Heart right ventricle (tissue), 16 donors: ENCODE measurements at regions not wholly inside any gene's neighbourhood (a gene's known extent, or its start where the extent isn't known, plus 50 kb on each side); places are given as distances from the start of the nearest gene placed in this dataset.

Experiments
- ATAC-seq, 8 donors: fragments of 200-7000 bp; cut with Tn5 transposase; one replicate each; pipeline ENCODE4 v1.9.1; 2020; ENCODE audit warnings: mild to moderate bottlenecking in 8 of 8, moderate library complexity in 8 of 8, moderate number of reproducible peaks in 1 of 8
- DNase-seq, 2 donors: peaks; one replicate each; pipeline ENCODE4 v3.0.0-alpha.2; 2020
- H3K27ac ChIP-seq, 10 donors: fragments of 200-600 bp; sonication (generic) in 2 of 10; one replicate each; pipeline versions ENCODE4 v1.5.0 to v1.8.0; 2020 to 2022; ENCODE audit warnings: mild to moderate bottlenecking in 3 of 10
- H3K27me3 ChIP-seq, 7 donors: fragments of 200-600 bp; one replicate each; pipeline ENCODE4 v1.8.0; 2021 to 2022; ENCODE audit warnings: mild to moderate bottlenecking in 2 of 7
- H3K36me3 ChIP-seq, 9 donors: fragments of 200-600 bp; sonication (generic) in 1 of 9; one replicate each; pipeline versions ENCODE4 v1.5.0 to v1.8.0; 2020 to 2022; ENCODE audit warnings: mild to moderate bottlenecking in 2 of 9
- H3K4me1 ChIP-seq, 9 donors: fragments of 200-600 bp; sonication (generic) in 1 of 9; one replicate each; pipeline versions ENCODE4 v1.5.0 to v1.8.0; 2020 to 2022; ENCODE audit warnings: mild to moderate bottlenecking in 4 of 9
- H3K4me3 ChIP-seq, 10 donors: fragments of 200-600 bp; sonication (generic) in 2 of 10; one replicate each; pipeline versions ENCODE4 v1.5.0 to v1.8.0; 2020 to 2022; ENCODE audit warnings: mild to moderate bottlenecking in 7 of 10, moderate library complexity in 2 of 10
- H3K9me3 ChIP-seq, 11 donors: fragments of 200-600 bp in 10 of 11; sonication (generic) in 2 of 11; one replicate each; pipeline versions ENCODE4 v1.5.0 to v1.8.0; 2013 to 2022; ENCODE audit warnings: mild to moderate bottlenecking in 2 of 11, control low read depth in 1 of 11, moderate library complexity in 1 of 11
- WGBS, 2 donors: extraction: QIAGEN DNeasy Blood & Tissue Kit; methylation state at CpG; one replicate each; pipeline ENCODE4 v1.1.7; 2013; ENCODE audit warnings: inconsistent platforms in 1 of 2; 5-methylcytosine and 5-hydroxymethylcytosine counted together
- intact Hi-C, 10 donors: fragments of 100-400 bp; cut with DNase I; formaldehyde crosslinking; loops; one replicate each; pipeline versions ENCODE4 v1.11.1 to v1.14.2; 2022
- TF ChIP-seq, protein P1 (sequence below), 9 donors: fragments of 200-600 bp; sonication (generic) in 2 of 9; IDR thresholded peaks; one replicate each; pipeline versions ENCODE4 v1.5.0 to v1.8.0; 2021 to 2022; ENCODE audit warnings: antibody characterized with exemption in 9 of 9, mild to moderate bottlenecking in 5 of 9, moderate library complexity in 1 of 9
- donor health status: Arrhythmogenic right ventricular cardiomyopathy.
- donor health status: ischemic (EF 13 %, LVEDD 7.1; RV severe dilation, severe dysfunction).
- donor health status: healthy with polysubstance abuse.
- donor health status: DM: no; HTN: yes; CAD: no.
- donor health status: DM: no; HTN: no; CAD: no.
- donor health status: ischemic (EF 25% LVEDD 6.9; RV normal size, moderate dysfunction).
- donor health status: ischemic (EF 25% LVEDD 5.7; RV mildly dilated, moderate dysfunction).
- donor health status: healthy.
- donor health status: DM: yes; HTN: yes; CAD: no.
- donor health status: Ischemic cardiomyopathy.
- donor health status: ischemic (EF 35%, LVEDD 5.7; RV mildly dilated, moderate dysfunction).
- donor health status: nonischemic (EF 11% LVEDD 7.7; RV severe dilation, severe dysfunction).
- donor health status: DM: yes; HTN: yes; CAD: no.
- donor health status: PGD.
- donor health status: ischemic (EF 29% LVEDD 5.4; RV normal size, mild dysfunction).
- donor health status: nonischemic (EF 23%, LVEDD 6.1; RV moderate dilation, normal function).

DNA sequence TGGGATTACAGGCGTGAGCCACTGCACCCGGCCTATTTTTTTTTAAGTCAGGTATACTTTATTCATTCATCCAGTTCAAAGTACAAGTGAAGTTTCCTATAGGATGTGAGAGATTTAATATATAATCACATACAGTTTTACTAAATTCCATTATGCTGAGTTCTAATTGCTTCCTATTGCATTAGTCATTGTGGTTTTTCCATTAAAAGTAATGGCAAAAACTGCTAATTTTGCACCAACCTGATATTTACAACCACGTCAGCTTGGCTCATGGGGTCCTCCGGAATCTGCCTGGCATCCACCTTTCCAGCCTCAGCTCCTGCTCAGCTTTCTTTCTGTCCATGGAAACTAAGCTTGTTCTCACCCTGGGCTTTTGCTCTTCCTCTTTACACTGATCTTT, 67.0 kb upstream of the CSRP2 start:
- WGBS, 2 donors = 97 to 98% methylated on average over 4 of the region's 4 CpGs
- intact Hi-C loops = loop anchor here in 1 of 10 donors (1.0 kb wide), 1 partner anchor 49 kb away; no protein-coding TSS in a partner anchor
- ATAC-seq (no peak), DNase-seq (no peak)
- no peaks in the 10 kb centered on the region for H3K4me1 ChIP-seq
- H3K36me3 ChIP-seq = no peaks in the 10 kb centered on the region
- no peaks in the 10 kb centered on the region for H3K27me3 ChIP-seq
- no peak overlapping the region for H3K27ac ChIP-seq
- no peak overlapping the region for H3K4me3 ChIP-seq
- TF ChIP-seq, protein P1, sequence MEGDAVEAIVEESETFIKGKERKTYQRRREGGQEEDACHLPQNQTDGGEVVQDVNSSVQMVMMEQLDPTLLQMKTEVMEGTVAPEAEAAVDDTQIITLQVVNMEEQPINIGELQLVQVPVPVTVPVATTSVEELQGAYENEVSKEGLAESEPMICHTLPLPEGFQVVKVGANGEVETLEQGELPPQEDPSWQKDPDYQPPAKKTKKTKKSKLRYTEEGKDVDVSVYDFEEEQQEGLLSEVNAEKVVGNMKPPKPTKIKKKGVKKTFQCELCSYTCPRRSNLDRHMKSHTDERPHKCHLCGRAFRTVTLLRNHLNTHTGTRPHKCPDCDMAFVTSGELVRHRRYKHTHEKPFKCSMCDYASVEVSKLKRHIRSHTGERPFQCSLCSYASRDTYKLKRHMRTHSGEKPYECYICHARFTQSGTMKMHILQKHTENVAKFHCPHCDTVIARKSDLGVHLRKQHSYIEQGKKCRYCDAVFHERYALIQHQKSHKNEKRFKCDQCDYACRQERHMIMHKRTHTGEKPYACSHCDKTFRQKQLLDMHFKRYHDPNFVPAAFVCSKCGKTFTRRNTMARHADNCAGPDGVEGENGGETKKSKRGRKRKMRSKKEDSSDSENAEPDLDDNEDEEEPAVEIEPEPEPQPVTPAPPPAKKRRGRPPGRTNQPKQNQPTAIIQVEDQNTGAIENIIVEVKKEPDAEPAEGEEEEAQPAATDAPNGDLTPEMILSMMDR (IDR thresholded peaks at IDR 0.05) = no peak
- no peaks in the 10 kb centered on the region for H3K9me3 ChIP-seq

DNA sequence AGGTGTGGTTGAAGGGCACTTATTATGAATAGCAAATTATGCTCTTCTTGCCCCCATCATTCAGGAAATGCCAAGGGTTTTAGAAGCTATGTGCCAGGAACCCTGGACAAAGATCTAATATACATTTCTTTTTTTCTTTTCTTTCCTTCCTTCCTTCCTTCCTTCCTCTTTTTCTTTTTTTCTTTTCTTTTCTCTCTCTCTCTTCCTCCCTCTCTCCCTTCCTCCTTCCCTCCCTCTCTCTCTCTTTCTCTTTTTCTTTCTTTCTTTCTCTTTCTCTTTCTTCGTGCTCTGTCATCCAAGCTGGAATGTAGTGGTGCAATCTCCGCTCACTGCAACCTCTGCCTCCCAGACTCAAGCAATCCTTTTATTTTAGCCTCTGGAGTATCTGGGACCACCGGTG, 66.1 kb upstream of the CSRP2 start:
- TF ChIP-seq, protein P1 (IDR thresholded peaks at IDR 0.05) = no peak
- ATAC-seq = no peak
- DNase-seq = no peak
- Histone ChIP-seq H3K4me1 (no peaks in the 10 kb centered on the region), H3K27ac (no peak overlapping the region), H3K36me3 (no peaks in the 10 kb centered on the region), H3K27me3 (no peaks in the 10 kb centered on the region), H3K4me3 (no peak overlapping the region), H3K9me3 (no peaks in the 10 kb centered on the region)
- WGBS, 2 donors = 67 to 68% methylated on average over 3 of the region's 3 CpGs
- intact Hi-C loops = loop anchor here in 1 of 10 donors (1.0 kb wide), 1 partner anchor 50 kb away; no protein-coding TSS in a partner anchor

DNA sequence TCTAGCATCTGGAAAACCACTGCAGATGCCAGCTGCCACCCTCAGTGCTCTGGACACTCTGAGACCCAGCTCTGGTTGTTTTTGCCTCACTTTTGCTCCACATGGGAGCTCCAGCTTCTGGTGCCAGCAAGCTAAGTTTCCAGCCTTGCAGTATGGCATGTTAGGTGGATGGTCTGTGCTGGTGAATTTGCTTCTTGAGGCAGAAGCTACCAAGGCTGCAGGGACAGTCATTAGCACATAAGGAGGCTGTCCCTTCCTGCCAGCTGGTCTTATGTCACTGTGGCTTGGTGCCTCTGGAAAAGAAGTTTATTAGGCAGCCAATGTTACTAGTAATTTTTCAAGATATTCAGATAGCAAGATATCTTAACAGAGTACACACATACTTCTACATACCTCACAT, 64.2 kb upstream of the CSRP2 start:
- no peaks in the 10 kb centered on the region for H3K27me3 ChIP-seq
- H3K9me3 ChIP-seq = no peaks in the 10 kb centered on the region
- no peaks in the 10 kb centered on the region for H3K4me1 ChIP-seq
- H3K4me3 ChIP-seq = no peak overlapping the region
- ATAC-seq (no peak), DNase-seq (no peak)
- intact Hi-C loops = no loop called here
- TF ChIP-seq, protein P1 (IDR thresholded peaks at IDR 0.05) = no peak
- H3K27ac ChIP-seq = no peak overlapping the region
- no peaks in the 10 kb centered on the region for H3K36me3 ChIP-seq

DNA sequence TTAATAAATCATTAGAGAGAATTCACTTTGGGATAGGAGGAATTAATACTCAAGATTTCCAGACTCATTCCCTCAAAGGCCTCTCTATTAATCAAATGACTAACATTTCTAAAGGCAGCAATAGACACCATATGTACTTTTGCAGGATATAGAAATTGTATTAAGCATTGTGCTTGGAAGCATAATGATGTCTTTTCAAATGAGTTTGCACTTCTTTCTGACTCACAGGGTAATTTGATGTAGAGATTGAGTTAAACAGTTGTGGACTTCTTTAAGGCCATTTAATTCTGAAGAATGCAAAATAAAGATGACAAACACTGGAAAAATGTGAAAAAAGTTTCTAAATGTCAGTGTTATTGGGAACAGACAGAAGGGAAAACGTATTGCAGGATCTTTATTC, 63.4 kb upstream of the CSRP2 start:
- Histone ChIP-seq H3K27ac (no peak overlapping the region), H3K27me3 (no peaks in the 10 kb centered on the region), H3K36me3 (no peaks in the 10 kb centered on the region), H3K4me1 (no peaks in the 10 kb centered on the region), H3K9me3 (no peaks in the 10 kb centered on the region), H3K4me3 (no peak overlapping the region)
- intact Hi-C loops = no loop called here
- ATAC-seq (no peak), DNase-seq (no peak)
- TF ChIP-seq, protein P1 (IDR thresholded peaks at IDR 0.05) = no peak
- 67 to 75% methylated on average over 1 of the region's 1 CpG for WGBS, 2 donors
